Neural progenitor cell (in vitro differentiated cells): ENCODE measurements at regions not wholly inside any gene's neighbourhood (a gene's known extent, or its start where the extent isn't known, plus 50 kb on each side); places are given as distances from the start of the nearest gene placed in this dataset.

Experiments
- DNase-seq: peaks from one replicate; pipeline ENCODE4 v3.0.0-alpha.2; 2016; ENCODE audit warnings: low spot score
- H2AFZ ChIP-seq: fragments of 200-600 bp; sonication (generic); replicated peaks from 2 replicates; pipeline ENCODE4 v1.6.1; 2016; ENCODE audit warnings: antibody characterized with exemption
- H3F3A ChIP-seq: fragments of 200-600 bp; sonication (generic); 2 replicates; pipeline ENCODE4 v1.6.1; 2016; ENCODE audit warnings: antibody characterized with exemption, low read depth
- H3K27ac ChIP-seq: fragments of 200-600 bp; sonication (generic); 2 replicates; pipeline ENCODE4 v1.5.1; 2016; ENCODE audit warnings: mild to moderate bottlenecking
- H3K27me3 ChIP-seq: fragments of 200-600 bp; sonication (generic); 2 replicates; pipeline ENCODE4 v1.6.1; 2016; ENCODE audit warnings: mild to moderate bottlenecking, moderate library complexity
- H3K36me3 ChIP-seq: fragments of 200-600 bp; sonication (generic); 2 replicates; pipeline ENCODE4 v1.5.1; 2016
- H3K4me1 ChIP-seq: fragments of 200-600 bp; sonication (generic); 2 replicates; pipeline ENCODE4 v1.6.1; 2016; ENCODE audit warnings: mixed run types
- H3K4me2 ChIP-seq: fragments of 200-600 bp; sonication (generic); 2 replicates; pipeline ENCODE4 v1.6.1; 2016
- H3K4me3 ChIP-seq: fragments of 200-600 bp; sonication (generic); 2 replicates; pipeline ENCODE4 v1.5.1; 2016
- H3K79me2 ChIP-seq: fragments of 200-600 bp; sonication (generic); 2 replicates; pipeline ENCODE4 v1.6.1; 2016; ENCODE audit warnings: low read depth
- H3K9ac ChIP-seq: fragments of 200-600 bp; sonication (generic); 2 replicates; pipeline ENCODE4 v1.6.1; 2016
- H3K9me3 ChIP-seq: fragments of 200-600 bp; sonication (generic); 2 replicates; pipeline ENCODE4 v1.5.1; 2016; ENCODE audit warnings: low read depth
- H4K20me1 ChIP-seq: fragments of 200-600 bp; sonication (generic); 2 replicates; pipeline ENCODE4 v1.6.1; 2016; ENCODE audit warnings: low read depth
- H3K27ac Mint-ChIP-seq: 3 replicates; pipeline ENCODE4 v1.8.0; 2021; ENCODE audit warnings: mixed read lengths
- H3K27me3 Mint-ChIP-seq: 2 replicates; pipeline ENCODE4 v1.8.0; 2022; ENCODE audit warnings: low read depth, mild to moderate bottlenecking, inconsistent platforms, moderate library complexity, mixed read lengths; ENCODE audit not compliant: insufficient read depth
- H3K36me3 Mint-ChIP-seq: 3 replicates; pipeline ENCODE4 v1.8.0; 2021; ENCODE audit warnings: mixed read lengths
- H3K4me1 Mint-ChIP-seq: 3 replicates; pipeline ENCODE4 v1.8.0; 2021; ENCODE audit warnings: mixed read lengths
- H3K4me3 Mint-ChIP-seq: 3 replicates; pipeline ENCODE4 v1.8.0; 2021; ENCODE audit warnings: mild to moderate bottlenecking, moderate library complexity, mixed read lengths
- H3K9me3 Mint-ChIP-seq: 3 replicates; pipeline ENCODE4 v1.8.0; 2020; ENCODE audit warnings: mixed read lengths
- CTCF ChIP-seq: fragments of 200-600 bp; sonication (generic); IDR thresholded peaks from 2 replicates; pipeline ENCODE4 v1.5.1; 2017; ENCODE audit warnings: antibody characterized with exemption, mild to moderate bottlenecking
- EZH2 ChIP-seq: fragments of 200-600 bp; sonication (generic); IDR thresholded peaks from 2 replicates; pipeline ENCODE4 v1.6.1; 2017; ENCODE audit warnings: antibody characterized with exemption, mild to moderate bottlenecking, moderate library complexity
- EZH2phosphoT487 ChIP-seq: fragments of 200-600 bp; sonication (generic); IDR thresholded peaks from 2 replicates; pipeline ENCODE4 v1.6.1; 2017; ENCODE audit warnings: antibody characterized with exemption

- TF ChIP-seq EZH2phosphoT487 (no peak), EZH2 (no peak), CTCF (no peak)
- no peaks in the 10 kb centered on the region for H3F3A ChIP-seq
- no peak overlapping the region for H3K4me3 ChIP-seq
- no peaks in the 10 kb centered on the region for H3K27me3 ChIP-seq
- peak overlapping the region; percentile 36 for H2AFZ ChIP-seq
- H3K4me1 ChIP-seq: peaks cover 10% of the 10 kb centered on the region
- H3K9ac ChIP-seq: no peak overlapping the region
- H3K79me2 ChIP-seq: no peaks in the 10 kb centered on the region
- no peaks in the 10 kb centered on the region for H4K20me1 ChIP-seq
- DNase-seq: no peak
- no peaks in the 10 kb centered on the region for H3K9me3 ChIP-seq
- H3K36me3 ChIP-seq: no peaks in the 10 kb centered on the region
- no peak overlapping the region for H3K27ac ChIP-seq
- no peaks in the 10 kb centered on the region for H3K36me3 Mint-ChIP-seq
- H3K27ac Mint-ChIP-seq: no peak overlapping the region
- H3K4me2 ChIP-seq: peak overlapping the region; percentile 32
- no peak overlapping the region for H3K4me3 Mint-ChIP-seq
- H3K9me3 Mint-ChIP-seq: no peaks in the 10 kb centered on the region
- peaks cover 6% of the 10 kb centered on the region for H3K27me3 Mint-ChIP-seq
- H3K4me1 Mint-ChIP-seq: peaks cover 9% of the 10 kb centered on the region
Measured at GRCh38 chr18:57267368-57267925, 84.9 kb upstream of the ST8SIA3 start.

GRCh38 chr18:57269756-57270155 lies 82.6 kb upstream of the ST8SIA3 start:
- no peaks in the 10 kb centered on the region for H3K36me3 Mint-ChIP-seq

GRCh38 chr18:57270156-57270555 lies 82.2 kb upstream of the ST8SIA3 start:
- H2AFZ ChIP-seq: no peak overlapping the region
- Mint-ChIP-seq H3K4me1 (peaks cover 19% of the 10 kb centered on the region), H3K36me3 (no peaks in the 10 kb centered on the region), H3K27me3 (peaks cover 8% of the 10 kb centered on the region), H3K9me3 (peaks cover 3% of the 10 kb centered on the region), H3K27ac (no peak overlapping the region), H3K4me3 (no peak overlapping the region)
- no peak overlapping the region for H3K4me2 ChIP-seq
- peaks cover 10% of the 10 kb centered on the region for H3K4me1 ChIP-seq
- H3F3A ChIP-seq: no peaks in the 10 kb centered on the region
- H3K9me3 ChIP-seq: no peaks in the 10 kb centered on the region
- no peak for DNase-seq
- H3K79me2 ChIP-seq: no peaks in the 10 kb centered on the region
- TF ChIP-seq CTCF: no peak
- no peak for TF ChIP-seq EZH2phosphoT487
- no peak for TF ChIP-seq EZH2
- H3K4me3 ChIP-seq: no peak overlapping the region
- no peaks in the 10 kb centered on the region for H3K27me3 ChIP-seq
- H3K9ac ChIP-seq: no peak overlapping the region
- H3K36me3 ChIP-seq: no peaks in the 10 kb centered on the region
- no peaks in the 10 kb centered on the region for H4K20me1 ChIP-seq
- H3K27ac ChIP-seq: no peak overlapping the region

More at GRCh38 chr18:57269756-57270155, 82.6 kb upstream of the ST8SIA3 start:
- no peak overlapping the region for H3K27ac Mint-ChIP-seq
- Histone ChIP-seq H4K20me1 (no peaks in the 10 kb centered on the region), H2AFZ (no peak overlapping the region), H3K4me1 (peaks cover 10% of the 10 kb centered on the region), H3K27ac (no peak overlapping the region), H3K4me3 (no peak overlapping the region), H3K36me3 (no peaks in the 10 kb centered on the region), H3K27me3 (no peaks in the 10 kb centered on the region), H3F3A (no peaks in the 10 kb centered on the region), H3K4me2 (no peak overlapping the region), H3K9me3 (no peaks in the 10 kb centered on the region), H3K9ac (no peak overlapping the region), H3K79me2 (no peaks in the 10 kb centered on the region)
- H3K27me3 Mint-ChIP-seq: peaks cover 6% of the 10 kb centered on the region
- H3K4me3 Mint-ChIP-seq: no peak overlapping the region
- H3K4me1 Mint-ChIP-seq: peaks cover 15% of the 10 kb centered on the region
- no peak for DNase-seq
- H3K9me3 Mint-ChIP-seq: peaks cover 3% of the 10 kb centered on the region
- TF ChIP-seq EZH2 (no peak), EZH2phosphoT487 (no peak), CTCF (no peak)
